Thoracic aorta (tissue), 2 donors: ENCODE measurements at regions not wholly inside any gene's neighbourhood (a gene's known extent, or its start where the extent isn't known, plus 50 kb on each side); places are given as distances from the start of the nearest gene placed in this dataset.
A peak's percentile ranks its signal among the peaks of the same experiment; 100 is the strongest.

Source experiments
- ATAC-seq: fragments of 150-250 bp; one replicate; pipeline ENCODE4 v1.8.0; 2017; ENCODE audit warnings: low read depth; ENCODE audit not compliant: insufficient number of reproducible peaks, low FRiP score
- DNase-seq: peaks from one replicate; pipeline ENCODE4 v3.0.0-alpha.2; 2020; ENCODE audit warnings: low spot score
- H3K27ac ChIP-seq, 2 donors: fragments of 200-600 bp; sonication (generic); 1 replicate in 1 of 2; 2 replicates in 1 of 2; pipeline ENCODE4 v1.5.1; 2016; ENCODE audit warnings: mild to moderate bottlenecking in 2 of 2, moderate library complexity in 2 of 2
- H3K27me3 ChIP-seq: fragments of 200-600 bp; sonication (generic); replicated peaks from 2 replicates; pipeline ENCODE4 v1.6.0; 2016; ENCODE audit warnings: mild to moderate bottlenecking; ENCODE audit not compliant: insufficient read depth
- H3K36me3 ChIP-seq: fragments of 200-600 bp; sonication (generic); one replicate; pipeline ENCODE4 v1.5.1; 2016
- H3K4me1 ChIP-seq, 2 donors: fragments of 200-600 bp; sonication (generic); 1 replicate in 1 of 2; 2 replicates in 1 of 2; pipeline versions ENCODE4 v1.5.1 to v1.6.0; 2016; ENCODE audit warnings: low read depth in 2 of 2, mild to moderate bottlenecking in 1 of 2; ENCODE audit not compliant: control insufficient read depth in 1 of 2
- H3K4me3 ChIP-seq: fragments of 200-600 bp; sonication (generic); 2 replicates; pipeline ENCODE4 v1.5.1; 2016; ENCODE audit warnings: mild to moderate bottlenecking
- H3K9me3 ChIP-seq: fragments of 200-600 bp; sonication (generic); 2 replicates; pipeline ENCODE4 v1.5.1; 2016
- TF ChIP-seq, protein P1 (sequence below): fragments of 200-600 bp; sonication (generic); IDR thresholded peaks from one replicate; pipeline ENCODE4 v1.5.1; 2019; ENCODE audit warnings: antibody characterized with exemption

DNA sequence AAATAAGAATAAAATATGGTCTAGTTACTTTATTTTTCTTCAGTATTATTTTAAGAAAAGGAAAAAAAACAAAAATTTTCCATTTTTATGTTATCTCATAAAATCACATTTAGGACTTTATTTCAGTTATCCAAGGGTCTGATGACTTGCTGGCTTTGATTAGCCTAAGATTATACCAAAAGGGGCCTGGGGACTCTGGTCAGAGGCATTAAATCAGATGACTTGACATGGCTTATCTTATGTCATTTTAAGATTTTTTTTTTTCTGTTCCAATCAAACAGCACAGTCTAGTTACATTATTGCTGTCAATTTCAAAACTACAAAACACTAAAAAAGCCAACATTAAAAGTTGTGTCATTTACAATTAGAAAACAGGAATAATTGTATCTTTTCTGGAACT, 725.4 kb upstream of the NR2F2 start:
- ATAC-seq (no peak), DNase-seq (no peak)
- TF ChIP-seq, protein P1, sequence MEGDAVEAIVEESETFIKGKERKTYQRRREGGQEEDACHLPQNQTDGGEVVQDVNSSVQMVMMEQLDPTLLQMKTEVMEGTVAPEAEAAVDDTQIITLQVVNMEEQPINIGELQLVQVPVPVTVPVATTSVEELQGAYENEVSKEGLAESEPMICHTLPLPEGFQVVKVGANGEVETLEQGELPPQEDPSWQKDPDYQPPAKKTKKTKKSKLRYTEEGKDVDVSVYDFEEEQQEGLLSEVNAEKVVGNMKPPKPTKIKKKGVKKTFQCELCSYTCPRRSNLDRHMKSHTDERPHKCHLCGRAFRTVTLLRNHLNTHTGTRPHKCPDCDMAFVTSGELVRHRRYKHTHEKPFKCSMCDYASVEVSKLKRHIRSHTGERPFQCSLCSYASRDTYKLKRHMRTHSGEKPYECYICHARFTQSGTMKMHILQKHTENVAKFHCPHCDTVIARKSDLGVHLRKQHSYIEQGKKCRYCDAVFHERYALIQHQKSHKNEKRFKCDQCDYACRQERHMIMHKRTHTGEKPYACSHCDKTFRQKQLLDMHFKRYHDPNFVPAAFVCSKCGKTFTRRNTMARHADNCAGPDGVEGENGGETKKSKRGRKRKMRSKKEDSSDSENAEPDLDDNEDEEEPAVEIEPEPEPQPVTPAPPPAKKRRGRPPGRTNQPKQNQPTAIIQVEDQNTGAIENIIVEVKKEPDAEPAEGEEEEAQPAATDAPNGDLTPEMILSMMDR: no peak
- Histone ChIP-seq H3K4me3 (no peak overlapping the region), H3K9me3 (no peaks in the 10 kb centered on the region), H3K27me3 (no peaks in the 10 kb centered on the region), H3K27ac (peak overlapping the region in 1 of 2 donors; percentile 55), H3K4me1 (peaks cover 16 to 29% of the 10 kb centered on the region in 2 donors), H3K36me3 (no peaks in the 10 kb centered on the region)

DNA sequence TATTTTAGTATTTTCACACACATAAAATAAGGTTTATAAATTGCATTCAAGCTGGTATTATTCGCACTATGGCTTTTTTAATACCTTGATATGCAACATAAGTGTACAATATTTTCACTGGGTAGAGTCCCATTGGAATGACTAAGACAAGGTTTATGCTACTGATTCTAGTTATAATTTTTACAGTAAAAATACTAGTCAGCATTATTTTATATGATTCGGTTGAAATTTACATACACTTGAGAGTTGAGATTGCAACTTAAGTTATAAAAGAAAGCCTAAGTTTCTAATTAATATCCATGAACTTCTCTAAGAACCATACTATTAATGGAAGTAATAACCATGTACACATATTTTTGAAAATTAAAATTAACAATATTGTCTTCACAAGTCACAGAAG, 723.9 kb upstream of the NR2F2 start:
- H3K27me3 ChIP-seq: no peaks in the 10 kb centered on the region
- H3K27ac ChIP-seq: no peak overlapping the region
- DNase-seq (no peak), ATAC-seq (no peak)
- no peaks in the 10 kb centered on the region for H3K36me3 ChIP-seq
- H3K9me3 ChIP-seq: no peaks in the 10 kb centered on the region
- H3K4me1 ChIP-seq: peaks cover 16 to 29% of the 10 kb centered on the region in 2 donors
- no peak overlapping the region for H3K4me3 ChIP-seq
- TF ChIP-seq, protein P1: no peak

DNA sequence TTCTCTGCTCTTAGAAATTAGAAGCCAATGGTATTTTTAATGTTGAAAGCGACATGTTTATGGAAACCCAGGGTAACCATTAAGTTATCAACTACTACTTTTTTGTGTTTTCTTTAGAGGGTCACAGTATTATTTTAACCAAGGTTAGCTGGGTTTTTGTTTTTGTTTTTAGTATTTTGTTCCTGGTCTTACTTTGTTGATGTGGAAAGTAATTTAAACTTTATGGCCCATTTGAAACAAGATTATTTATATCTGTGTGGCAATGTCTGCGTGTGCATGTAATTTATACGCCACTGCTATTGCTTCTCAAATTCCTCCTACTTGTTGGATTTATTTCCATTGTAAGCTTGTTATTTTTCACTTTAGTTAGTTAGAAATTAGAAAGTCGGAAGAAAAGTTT, 722.1 kb upstream of the NR2F2 start:
- H3K27ac ChIP-seq: no peak overlapping the region
- DNase-seq (no peak), ATAC-seq (no peak)
- no peaks in the 10 kb centered on the region for H3K27me3 ChIP-seq
- H3K9me3 ChIP-seq: no peaks in the 10 kb centered on the region
- peaks cover 15 to 38% of the 10 kb centered on the region in 2 donors for H3K4me1 ChIP-seq
- H3K36me3 ChIP-seq: no peaks in the 10 kb centered on the region
- TF ChIP-seq, protein P1: no peak
- no peak overlapping the region for H3K4me3 ChIP-seq

DNA sequence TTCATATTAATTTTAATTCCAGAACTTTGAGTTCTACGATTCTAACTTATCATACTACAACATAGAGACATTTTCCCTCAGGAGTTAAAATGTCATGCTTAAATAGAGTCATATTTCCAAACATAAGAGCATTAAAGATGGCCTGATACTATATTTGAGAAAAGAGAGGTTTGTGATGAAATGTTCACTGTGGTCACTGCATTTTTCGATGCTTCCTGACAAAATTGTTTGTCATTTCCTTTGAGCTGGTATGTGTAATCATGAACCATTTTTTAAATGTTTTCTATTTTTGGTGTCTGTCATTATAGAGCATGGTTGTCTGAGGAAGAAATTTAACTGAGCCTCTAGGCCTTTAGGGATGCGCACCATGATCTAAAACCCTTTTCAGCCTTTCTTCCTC, 721.4 kb upstream of the NR2F2 start:
- Histone ChIP-seq H3K4me1 (peaks cover 8 to 37% of the 10 kb centered on the region in 2 donors), H3K27ac (no peak overlapping the region), H3K9me3 (no peaks in the 10 kb centered on the region), H3K36me3 (no peaks in the 10 kb centered on the region), H3K4me3 (no peak overlapping the region), H3K27me3 (no peaks in the 10 kb centered on the region)
- no peak for DNase-seq
- no peak for ATAC-seq
- TF ChIP-seq, protein P1: no peak

DNA sequence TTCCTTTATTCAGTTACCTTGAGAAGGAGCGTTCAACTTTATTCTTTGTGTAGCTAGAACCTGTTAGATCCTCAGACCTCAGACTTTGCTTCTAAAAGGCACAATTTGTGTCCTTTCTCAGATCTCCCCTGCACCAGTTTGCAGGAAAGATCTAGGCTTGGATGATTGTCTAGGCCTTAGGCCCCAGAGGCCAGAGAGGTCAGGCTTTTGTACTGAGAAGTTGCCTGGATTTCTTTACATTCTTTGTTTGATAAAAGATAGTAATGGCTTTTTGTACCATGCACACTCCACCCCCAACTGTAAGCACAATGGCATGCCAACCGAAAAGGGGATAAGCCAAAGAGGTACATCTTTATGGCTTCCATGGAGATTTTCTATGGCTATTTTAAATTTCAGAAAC, 719.6 kb upstream of the NR2F2 start:
- DNase-seq: no peak
- Histone ChIP-seq H3K27me3 (no peaks in the 10 kb centered on the region), H3K27ac (no peak overlapping the region), H3K4me1 (peaks cover 6 to 36% of the 10 kb centered on the region in 2 donors), H3K36me3 (no peaks in the 10 kb centered on the region), H3K4me3 (no peak overlapping the region), H3K9me3 (no peaks in the 10 kb centered on the region)
- TF ChIP-seq, protein P1: no peak
- no peak for ATAC-seq
